ENCODE measurements at regions not wholly inside any gene's neighbourhood (a gene's known extent, or its start where the extent isn't known, plus 50 kb on each side); places are given as distances from the start of the nearest gene placed in this dataset.

- no peak for TF ChIP-seq CTCF (IDR thresholded peaks at IDR 0.05; ENCODE audit: low read depth, low read length)
- TF ChIP-seq EZH2phosphoT487 (IDR thresholded peaks at IDR 0.05; ENCODE audit: low read depth): no peak
Observed at GRCh38 chr17:63173903-63174302, 207.9 kb downstream of the TANC2 start.

Measured in OCI-LY3 (cell line).